HCT116 (cell line): ENCODE measurements at regions not wholly inside any gene's neighbourhood (a gene's known extent, or its start where the extent isn't known, plus 50 kb on each side); places are given as distances from the start of the nearest gene placed in this dataset.

Experiments
- ATAC-seq: fragments of 200-7000 bp; cut with Tn5 transposase; 2 replicates; pipeline ENCODE4 v1.9.1; 2020; ENCODE audit warnings: mild to moderate bottlenecking, moderate library complexity
- BruUV-seq: library from RNA; stranded (reverse); fragments of 400-500 nt; replicated peaks from 2 replicates; lab custom pipeline; 2021; lab: Mats Ljungman, UMichigan
- CTCF ChIA-PET: fragments of 300-600 bp; sonication (Branson Sonifier 250); formaldehyde crosslinking; loops from one replicate; lab custom pipeline; 2021; ENCODE audit warnings: antibody characterized with exemption; lab: Charles Lee
- POLR2A ChIA-PET: fragments of 300-600, 350-600 bp; sonication (Branson Sonifier 250); formaldehyde crosslinking; loops from one replicate; lab custom pipeline; 2021; ENCODE audit warnings: antibody characterized with exemption; lab: Charles Lee
- RAD21 ChIA-PET, 2 experiments: fragments of 300-600 bp; sonication (Branson Sonifier 250); formaldehyde crosslinking; loops; one replicate each; lab custom pipeline; 2023; ENCODE audit warnings: low total read pairs in 2 of 2; ENCODE audit not compliant: uncharacterized antibody in 2 of 2, unreplicated experiment in 2 of 2, low non-redundant PET in 1 of 2; lab: Charles Lee
- DNase-seq: peaks from one replicate; pipeline ENCODE4 v3.0.0-alpha.2; 2010; ENCODE audit warnings: low read depth, low spot score
- H2AFZ ChIP-seq: fragments of 200-600 bp; shearing (Covaris generic), sonication (generic); 2 replicates; pipeline ENCODE4 v1.6.1; 2017; ENCODE audit warnings: low read depth, mixed run types, mixed read lengths, antibody characterized with exemption, low read length; ENCODE audit not compliant: poor library complexity, severe bottlenecking
- H3K27ac ChIP-seq: 2 replicates; pipeline ENCODE4 v1.5.1; 2012; ENCODE audit warnings: low read depth, low read length
- H3K27me3 ChIP-seq: fragments of 200-600 bp; sonication (generic); 2 replicates; pipeline ENCODE4 v1.6.1; 2016; ENCODE audit warnings: mixed run types, low read length, mixed read lengths; ENCODE audit not compliant: insufficient read depth
- H3K36me3 ChIP-seq, 2 experiments: fragments of 200-500 bp in 1 of 2; fragments of 200-600 bp in 1 of 2; sonication (Bioruptor generic) in 1 of 2; sonication (generic) in 1 of 2; 2 replicates each; pipeline versions ENCODE4 v1.5.1 to v1.6.1; 2014 to 2016; ENCODE audit warnings: low read length in 2 of 2, inconsistent platforms in 1 of 2, mixed read lengths in 1 of 2, mixed run types in 1 of 2; ENCODE audit not compliant: insufficient read depth in 2 of 2, control insufficient read depth in 1 of 2
- H3K4me1 ChIP-seq, 2 experiments: fragments of 200-600 bp in 1 of 2; sonication (generic) in 1 of 2; 2 replicates each; pipeline versions ENCODE4 v1.5.1 to v1.6.1; 2012 to 2017; ENCODE audit warnings: low read length in 2 of 2, inconsistent platforms in 1 of 2, mild to moderate bottlenecking in 1 of 2, mixed read lengths in 1 of 2, mixed run types in 1 of 2, moderate library complexity in 1 of 2; ENCODE audit not compliant: insufficient read depth in 2 of 2, control insufficient read depth in 1 of 2
- H3K4me2 ChIP-seq: fragments of 200-600 bp; sonication (generic); 2 replicates; pipeline ENCODE4 v1.6.1; 2017; ENCODE audit warnings: mixed run types, low read length, mixed read lengths
- H3K4me3 ChIP-seq, 2 experiments: fragments of 200-600 bp in 1 of 2; sonication (generic) in 1 of 2; replicated peaks in 1 of 2; 2 replicates each; pipeline ENCODE4 v1.5.1; 2011 to 2016; ENCODE audit warnings: low read length in 2 of 2, control low read depth in 1 of 2, low read depth in 1 of 2, mild to moderate bottlenecking in 1 of 2, mixed read lengths in 1 of 2, mixed run types in 1 of 2
- H3K79me2 ChIP-seq: fragments of 200-600 bp; sonication (generic); 2 replicates; pipeline ENCODE4 v1.6.1; 2017; ENCODE audit warnings: mild to moderate bottlenecking, mixed run types, low read length, moderate library complexity, mixed read lengths; ENCODE audit not compliant: insufficient read depth
- H3K9ac ChIP-seq: fragments of 200-600 bp; sonication (generic); 2 replicates; pipeline ENCODE4 v1.6.1; 2016; ENCODE audit warnings: low read length, mixed read lengths
- H3K9me2 ChIP-seq: fragments of 200-600 bp; sonication (generic), shearing (Covaris generic); 2 replicates; pipeline ENCODE4 v1.6.1; 2017; ENCODE audit warnings: mixed run types, mild to moderate bottlenecking, moderate library complexity; ENCODE audit not compliant: insufficient read depth
- H3K9me3 ChIP-seq, 2 experiments: fragments of 200-500 bp in 1 of 2; fragments of 200-600 bp in 1 of 2; sonication (Bioruptor generic) in 1 of 2; sonication (generic) in 1 of 2; 2 replicates each; pipeline ENCODE4 v1.6.1; 2014 to 2017; ENCODE audit warnings: low read length in 2 of 2, mixed read lengths in 2 of 2, inconsistent platforms in 1 of 2, low read depth in 1 of 2, mild to moderate bottlenecking in 1 of 2, mixed run types in 1 of 2, moderate library complexity in 1 of 2; ENCODE audit not compliant: control insufficient read depth in 1 of 2, insufficient read depth in 1 of 2
- H4K20me1 ChIP-seq: fragments of 200-600 bp; sonication (generic), shearing (Covaris generic); 2 replicates; pipeline ENCODE4 v1.6.1; 2017; ENCODE audit warnings: mixed run types, mild to moderate bottlenecking, moderate library complexity; ENCODE audit not compliant: insufficient read depth
- ATF3 ChIP-seq: IDR thresholded peaks from 2 replicates; pipeline ENCODE4 v1.6.1; 2012
- CBX3 ChIP-seq: IDR thresholded peaks from 2 replicates; pipeline ENCODE4 v1.6.1; 2012; ENCODE audit warnings: low read depth
- CTCF ChIP-seq, 3 experiments: fragments of 200-600 bp in 1 of 3; sonication (generic) in 1 of 3; IDR thresholded peaks in 2 of 3; conservative IDR thresholded peaks in 1 of 3; 2 replicates each; pipeline ENCODE4 v1.5.1; 2012 to 2017; ENCODE audit warnings: low read depth in 2 of 3, low read length in 2 of 3, antibody characterized with exemption in 1 of 3, borderline replicate concordance in 1 of 3, control low read depth in 1 of 3, mild to moderate bottlenecking in 1 of 3, mixed read lengths in 1 of 3, mixed run types in 1 of 3, moderate library complexity in 1 of 3; ENCODE audit not compliant: insufficient read depth in 1 of 3
- EGR1 ChIP-seq: IDR thresholded peaks from 2 replicates; pipeline ENCODE4 v1.6.1; 2012; ENCODE audit warnings: low read depth
- ELF1 ChIP-seq: IDR thresholded peaks from 2 replicates; pipeline ENCODE4 v1.6.1; 2012; ENCODE audit warnings: low read depth, borderline replicate concordance
- EZH2 ChIP-seq: fragments of 200-600 bp; sonication (generic); IDR thresholded peaks from 2 replicates; pipeline ENCODE4 v1.6.1; 2017; ENCODE audit warnings: antibody characterized with exemption, mixed run types
- FOSL1 ChIP-seq: IDR thresholded peaks from 2 replicates; pipeline ENCODE4 v1.6.1; 2012; ENCODE audit warnings: low read depth
- JUND ChIP-seq: IDR thresholded peaks from 2 replicates; pipeline ENCODE4 v1.6.1; 2012
- POLR2AphosphoS5 ChIP-seq: IDR thresholded peaks from 2 replicates; pipeline ENCODE4 v1.6.1; 2011; ENCODE audit warnings: mild to moderate bottlenecking, low read depth, low read length, moderate library complexity
- REST ChIP-seq: IDR thresholded peaks from 2 replicates; pipeline ENCODE4 v1.6.1; 2012; ENCODE audit warnings: low read depth
- SIN3A ChIP-seq: IDR thresholded peaks from 2 replicates; pipeline ENCODE4 v1.6.1; 2012; ENCODE audit warnings: low read depth
- SRF ChIP-seq: IDR thresholded peaks from 2 replicates; pipeline ENCODE4 v1.6.1; 2012; ENCODE audit warnings: low read depth
- TCF7L2 ChIP-seq: IDR thresholded peaks from 2 replicates; pipeline ENCODE4 v1.7.0; 2011; ENCODE audit warnings: borderline replicate concordance, inconsistent platforms; ENCODE audit not compliant: insufficient read depth, insufficient read length; ENCODE audit errors: extremely low read depth
- YY1 ChIP-seq: IDR thresholded peaks from 2 replicates; pipeline ENCODE4 v1.6.1; 2011; ENCODE audit warnings: low read length, low read depth, moderate library complexity, mild to moderate bottlenecking; ENCODE audit not compliant: insufficient replicate concordance; ENCODE audit errors: extremely low read depth
- ZNF274 ChIP-seq: fragments of 200-500 bp; sonication (Bioruptor generic); IDR thresholded peaks from 2 replicates; pipeline ENCODE4 v1.6.1; 2014; ENCODE audit warnings: mild to moderate bottlenecking, low read depth, low read length, inconsistent platforms
- intact Hi-C: fragments of 100-400 bp; cut with micrococcal nuclease; formaldehyde crosslinking; loops from 2 replicates; pipeline ENCODE4 v1.10.0; 2022

- TF ChIP-seq CTCF (IDR thresholded peaks at IDR 0.05 in 2 of 3, conservative IDR thresholded peaks at IDR 0.05 in 1 of 3; ENCODE audit: borderline replicate concordance in 1 of 3, insufficient read depth in 1 of 3, low read depth in 2 of 3, low read length in 2 of 3) = no peak
- no peak for TF ChIP-seq ATF3
- no peak for TF ChIP-seq ELF1
- TF ChIP-seq ZNF274 = no peak
- TF ChIP-seq SIN3A = no peak
- no peak for TF ChIP-seq POLR2AphosphoS5
- TF ChIP-seq YY1 = no peak
- no peak for TF ChIP-seq EGR1
These were observed 188.3 kb upstream of the ANKRD55 start (continued) for GRCh38 chr5:56421246-56422075.

- POLR2A ChIA-PET = interaction anchor here (0.8 kb wide), 1 partner anchor 12 kb away, joined by 3 read pairs; no protein-coding TSS in a partner anchor
- CTCF ChIA-PET = no interaction called here
- no peak overlapping the region for H2AFZ ChIP-seq
- no peak for TF ChIP-seq REST
- no peak for TF ChIP-seq EZH2
- no peak for TF ChIP-seq SRF
- TF ChIP-seq ZNF274 = no peak
- TF ChIP-seq TCF7L2 = no peak
- TF ChIP-seq FOSL1 = no peak
- TF ChIP-seq EGR1 = no peak
- TF ChIP-seq ELF1 = no peak
- TF ChIP-seq CBX3 = no peak
- TF ChIP-seq YY1 = no peak
- no peak for TF ChIP-seq CTCF (IDR thresholded peaks at IDR 0.05 in 2 of 3, conservative IDR thresholded peaks at IDR 0.05 in 1 of 3; ENCODE audit: borderline replicate concordance in 1 of 3, insufficient read depth in 1 of 3, low read depth in 2 of 3, low read length in 2 of 3)
- TF ChIP-seq JUND = no peak
These were observed 187.2 kb upstream of the ANKRD55 start for GRCh38 chr5:56420323-56420722.

More at GRCh38 chr5:56420323-56420722, 187.2 kb upstream of the ANKRD55 start:
- H4K20me1 ChIP-seq = no peaks in the 10 kb centered on the region
- no peaks in the 10 kb centered on the region for H3K9me2 ChIP-seq
- H3K4me1 ChIP-seq = peaks cover 8% of the 10 kb centered on the region in 2 experiments; a peak in 2 of 4 replicates
- no peak overlapping the region for H3K4me2 ChIP-seq
- intact Hi-C loops = no loop called here
- ATAC-seq = no peak
- H3K27ac ChIP-seq = no peak overlapping the region
- H3K4me3 ChIP-seq = no peak overlapping the region
- H3K9me3 ChIP-seq = peaks cover 5 to 9% of the 10 kb centered on the region in 2 experiments; a peak in 2 of 4 replicates
- no peaks in the 10 kb centered on the region for H3K36me3 ChIP-seq
- no TSS peak for BruUV-seq
- H3K9ac ChIP-seq = no peak overlapping the region
- H3K79me2 ChIP-seq = no peaks in the 10 kb centered on the region
- RAD21 ChIA-PET = no interaction called here
- DNase-seq = no peak
- no peaks in the 10 kb centered on the region for H3K27me3 ChIP-seq
